ENCODE measurements at regions not wholly inside any gene's neighbourhood (a gene's known extent, or its start where the extent isn't known, plus 50 kb on each side); places are given as distances from the start of the nearest gene placed in this dataset.

DNA sequence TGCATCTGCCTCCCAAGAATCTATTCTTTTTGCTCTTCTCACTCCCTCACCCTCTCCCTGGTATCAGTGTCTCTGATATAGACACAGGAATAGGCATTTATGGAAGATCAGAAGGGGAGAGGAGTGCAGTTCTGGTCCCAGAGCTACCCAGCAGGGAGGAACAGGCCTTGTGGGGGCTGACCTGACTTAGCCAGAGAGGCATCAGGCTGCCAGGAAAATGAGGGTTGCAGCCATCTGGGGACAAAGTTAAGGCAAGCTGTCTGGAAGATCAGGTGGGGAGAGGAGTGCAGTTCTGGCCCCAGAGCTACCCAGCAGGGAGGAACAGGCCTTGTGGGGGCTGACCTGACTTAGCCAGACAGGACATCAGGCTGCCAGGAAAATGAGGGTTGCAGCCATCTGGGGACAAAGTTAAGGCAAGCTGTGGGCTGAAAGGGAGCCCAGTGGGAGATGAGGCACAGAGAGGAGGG, 69.9 kb upstream of the HK2 start:
- peaks cover 2% of the 10 kb centered on the region for H3K4me1 Mint-ChIP-seq
- ChIA-PET POLR2A (no interaction called here), CTCF (interaction anchor here (0.8 kb wide), 1 partner anchor 44 kb away, joined by 3 read pairs; no protein-coding TSS in a partner anchor)
- peaks cover 14% of the 10 kb centered on the region for H3K27me3 Mint-ChIP-seq
- no peak for DNase-seq
- H3K9ac ChIP-seq (ENCODE audit: low read length), result no peak overlapping the region
- H3K79me2 ChIP-seq (ENCODE audit: control insufficient read depth, insufficient read depth, low read length), result no peaks in the 10 kb centered on the region
- no peaks in the 10 kb centered on the region for H3K9me3 ChIP-seq (ENCODE audit: control extremely low read depth in 1 of 3, control insufficient read depth in 2 of 3, insufficient read depth in 1 of 3, low read length in 2 of 3)
- no peaks in the 10 kb centered on the region for H4K20me1 ChIP-seq (ENCODE audit: control insufficient read depth, insufficient read depth, low read length, poor library complexity, severe bottlenecking)
- no peak overlapping the region for H3K27ac Mint-ChIP-seq
- no peak overlapping the region for H3K27ac ChIP-seq (ENCODE audit: low read length in 2 of 2)
- H3K4me2 ChIP-seq (replicated peaks; ENCODE audit: low read depth, low read length, poor library complexity, severe bottlenecking), result no peak overlapping the region
- TF ChIP-seq EZH2 (IDR thresholded peaks at IDR 0.05; ENCODE audit: borderline replicate concordance, insufficient read depth, low read depth, low read length, poor library complexity, severe bottlenecking), result no peak
- TF ChIP-seq, protein P1, sequence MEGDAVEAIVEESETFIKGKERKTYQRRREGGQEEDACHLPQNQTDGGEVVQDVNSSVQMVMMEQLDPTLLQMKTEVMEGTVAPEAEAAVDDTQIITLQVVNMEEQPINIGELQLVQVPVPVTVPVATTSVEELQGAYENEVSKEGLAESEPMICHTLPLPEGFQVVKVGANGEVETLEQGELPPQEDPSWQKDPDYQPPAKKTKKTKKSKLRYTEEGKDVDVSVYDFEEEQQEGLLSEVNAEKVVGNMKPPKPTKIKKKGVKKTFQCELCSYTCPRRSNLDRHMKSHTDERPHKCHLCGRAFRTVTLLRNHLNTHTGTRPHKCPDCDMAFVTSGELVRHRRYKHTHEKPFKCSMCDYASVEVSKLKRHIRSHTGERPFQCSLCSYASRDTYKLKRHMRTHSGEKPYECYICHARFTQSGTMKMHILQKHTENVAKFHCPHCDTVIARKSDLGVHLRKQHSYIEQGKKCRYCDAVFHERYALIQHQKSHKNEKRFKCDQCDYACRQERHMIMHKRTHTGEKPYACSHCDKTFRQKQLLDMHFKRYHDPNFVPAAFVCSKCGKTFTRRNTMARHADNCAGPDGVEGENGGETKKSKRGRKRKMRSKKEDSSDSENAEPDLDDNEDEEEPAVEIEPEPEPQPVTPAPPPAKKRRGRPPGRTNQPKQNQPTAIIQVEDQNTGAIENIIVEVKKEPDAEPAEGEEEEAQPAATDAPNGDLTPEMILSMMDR (IDR thresholded peaks at IDR 0.05), result no peak
- H3K9me3 Mint-ChIP-seq (ENCODE audit: insufficient read depth), result no peaks in the 10 kb centered on the region
- H3K4me1 ChIP-seq (ENCODE audit: control insufficient read depth in 2 of 2, insufficient read depth in 2 of 2, low read length in 2 of 2), result no peaks in the 10 kb centered on the region
- H3K4me3 ChIP-seq (ENCODE audit: control extremely low read depth in 1 of 5, extremely low read depth in 1 of 5, insufficient read depth in 1 of 5, low read depth in 2 of 5, low read length in 4 of 5), result no peak overlapping the region
- H3K27me3 ChIP-seq (replicated peaks in 1 of 4; ENCODE audit: control extremely low read depth in 1 of 4, control insufficient read depth in 3 of 4, insufficient read depth in 4 of 4, low read length in 3 of 4), result no peaks in the 10 kb centered on the region
- peak overlapping the region; percentile 36 for H2AFZ ChIP-seq (ENCODE audit: insufficient read depth, low read depth, low read length, poor library complexity, severe bottlenecking)
- no peaks in the 10 kb centered on the region for H3K36me3 ChIP-seq (replicated peaks in 1 of 2; ENCODE audit: control extremely low read depth in 1 of 2, control insufficient read depth in 1 of 2, extremely low read depth in 1 of 2, insufficient read depth in 2 of 2, low read length in 1 of 2)
- intact Hi-C loops (cut with micrococcal nuclease), result no loop called here
- H3K4me3 Mint-ChIP-seq, result no peak overlapping the region
- no peak for ATAC-seq (ENCODE audit: low read depth)

- ChIA-PET CTCF (interaction anchor here (0.8 kb wide), 1 partner anchor 44 kb away, joined by 3 read pairs; no protein-coding TSS in a partner anchor), POLR2A (no interaction called here)
- Histone ChIP-seq H3K36me3 (replicated peaks in 1 of 2; ENCODE audit: control extremely low read depth in 1 of 2, control insufficient read depth in 1 of 2, extremely low read depth in 1 of 2, insufficient read depth in 2 of 2, low read length in 1 of 2) (no peaks in the 10 kb centered on the region), H3K27ac (ENCODE audit: low read length in 2 of 2) (no peak overlapping the region), H4K20me1 (ENCODE audit: control insufficient read depth, insufficient read depth, low read length, poor library complexity, severe bottlenecking) (no peaks in the 10 kb centered on the region), H2AFZ (ENCODE audit: insufficient read depth, low read depth, low read length, poor library complexity, severe bottlenecking) (peak overlapping the region; percentile 36), H3K9ac (ENCODE audit: low read length) (no peak overlapping the region), H3K4me2 (replicated peaks; ENCODE audit: low read depth, low read length, poor library complexity, severe bottlenecking) (no peak overlapping the region), H3K79me2 (ENCODE audit: control insufficient read depth, insufficient read depth, low read length) (no peaks in the 10 kb centered on the region), H3K9me3 (ENCODE audit: control extremely low read depth in 1 of 3, control insufficient read depth in 2 of 3, insufficient read depth in 1 of 3, low read length in 2 of 3) (no peaks in the 10 kb centered on the region), H3K4me1 (ENCODE audit: control insufficient read depth in 2 of 2, insufficient read depth in 2 of 2, low read length in 2 of 2) (no peaks in the 10 kb centered on the region), H3K27me3 (replicated peaks in 1 of 4; ENCODE audit: control extremely low read depth in 1 of 4, control insufficient read depth in 3 of 4, insufficient read depth in 4 of 4, low read length in 3 of 4) (peaks cover 0 to 3% (median 0%) of the 10 kb centered on the region in 4 experiments), H3K4me3 (ENCODE audit: control extremely low read depth in 1 of 5, extremely low read depth in 1 of 5, insufficient read depth in 1 of 5, low read depth in 2 of 5, low read length in 4 of 5) (no peak overlapping the region)
- Mint-ChIP-seq H3K9me3 (ENCODE audit: insufficient read depth) (no peaks in the 10 kb centered on the region), H3K27me3 (peaks cover 14% of the 10 kb centered on the region), H3K27ac (no peak overlapping the region), H3K4me3 (no peak overlapping the region), H3K4me1 (peaks cover 2% of the 10 kb centered on the region)
- intact Hi-C loops (cut with micrococcal nuclease), result no loop called here
- DNase-seq (no peak), ATAC-seq (ENCODE audit: low read depth) (no peak)
- TF ChIP-seq EZH2 (IDR thresholded peaks at IDR 0.05; ENCODE audit: borderline replicate concordance, insufficient read depth, low read depth, low read length, poor library complexity, severe bottlenecking), result no peak
- TF ChIP-seq, protein P1 (IDR thresholded peaks at IDR 0.05), result no peak
- WGBS (ENCODE audit: insufficient coverage), result 65% methylated on average over 2 of the region's 5 CpGs
These were observed 69.3 kb upstream of the HK2 start for GRCh38 chr2:74764429-74765272.
